A673 (cell line): ENCODE measurements at regions not wholly inside any gene's neighbourhood (a gene's known extent, or its start where the extent isn't known, plus 50 kb on each side); places are given as distances from the start of the nearest gene placed in this dataset.

Experiments
- BruUV-seq: library from RNA; stranded (reverse); fragments of 400-500 nt; replicated peaks from 2 replicates; lab custom pipeline; 2021; lab: Mats Ljungman, UMichigan
- CTCF ChIA-PET: fragments of 300-600 bp; sonication (Branson Sonifier 250); formaldehyde crosslinking; loops from one replicate; lab custom pipeline; 2022; ENCODE audit warnings: antibody characterized with exemption; lab: Charles Lee
- POLR2A ChIA-PET: fragments of 300-600 bp; sonication (Branson Sonifier 250); formaldehyde crosslinking; loops from one replicate; lab custom pipeline; 2022; ENCODE audit warnings: antibody characterized with exemption; ENCODE audit not compliant: low non-redundant PET; lab: Charles Lee
- DNase-seq: peaks from one replicate; pipeline ENCODE4 v3.0.0-alpha.2; 2015; ENCODE audit warnings: low spot score
- H3K27ac ChIP-seq: fragments of 200-600 bp; sonication (generic); 2 replicates; pipeline ENCODE4 v1.5.1; 2016; ENCODE audit warnings: mixed run types, low read depth, mild to moderate bottlenecking, mixed read lengths, antibody characterized with exemption, low read length; ENCODE audit not compliant: poor library complexity, severe bottlenecking
- H3K27me3 ChIP-seq: fragments of 200-600 bp; sonication (generic); replicated peaks from 2 replicates; pipeline ENCODE4 v1.6.1; 2017; ENCODE audit warnings: mixed run types, low read depth, mild to moderate bottlenecking, mixed read lengths, antibody characterized with exemption, low read length; ENCODE audit not compliant: insufficient read depth, poor library complexity
- H3K36me3 ChIP-seq: fragments of 200-600 bp; sonication (generic); 2 replicates; pipeline ENCODE4 v1.6.1; 2016; ENCODE audit warnings: mixed run types, mild to moderate bottlenecking, mixed read lengths, antibody characterized with exemption, low read length; ENCODE audit not compliant: insufficient read depth, poor library complexity, severe bottlenecking
- H3K4me1 ChIP-seq: fragments of 200-600 bp; sonication (generic); 2 replicates; pipeline ENCODE4 v1.6.1; 2017; ENCODE audit warnings: mixed run types, mild to moderate bottlenecking, mixed read lengths, antibody characterized with exemption, low read length; ENCODE audit not compliant: insufficient read depth, poor library complexity, severe bottlenecking
- H3K4me3 ChIP-seq: fragments of 200-600 bp; sonication (generic); 2 replicates; pipeline ENCODE4 v1.5.1; 2016; ENCODE audit warnings: low read depth, mixed run types, mild to moderate bottlenecking, mixed read lengths, low read length; ENCODE audit not compliant: poor library complexity, severe bottlenecking
- H3K9me3 ChIP-seq: fragments of 200-600 bp; sonication (generic); 2 replicates; pipeline ENCODE4 v1.6.1; 2016; ENCODE audit warnings: mixed run types, low read depth, mild to moderate bottlenecking, mixed read lengths, antibody characterized with exemption, low read length; ENCODE audit not compliant: poor library complexity, severe bottlenecking
- CTCF ChIP-seq: fragments of 300-800, 200-600 bp; sonication (generic); conservative IDR thresholded peaks from 2 replicates; pipeline ENCODE4 v1.5.1; 2017; ENCODE audit warnings: low read depth, mild to moderate bottlenecking, antibody characterized with exemption, low read length, moderate library complexity, mixed read lengths
- EZH2 ChIP-seq: fragments of 200-600 bp; sonication (generic); IDR thresholded peaks from 2 replicates; pipeline ENCODE4 v1.6.1; 2017; ENCODE audit warnings: borderline replicate concordance, low read depth, mild to moderate bottlenecking, mixed read lengths, antibody characterized with exemption, low read length; ENCODE audit not compliant: poor library complexity, severe bottlenecking
- intact Hi-C: fragments of 100-400 bp; cut with micrococcal nuclease; formaldehyde crosslinking; loops from one replicate; pipeline ENCODE4 v1.10.0; 2022; ENCODE audit not compliant: unreplicated experiment

- ChIA-PET CTCF (no interaction called here), POLR2A (no interaction called here)
- BruUV-seq, result no TSS peak
- no peak overlapping the region for H3K27ac ChIP-seq
- H3K36me3 ChIP-seq, result no peaks in the 10 kb centered on the region
- peaks cover 4% of the 10 kb centered on the region for H3K27me3 ChIP-seq
- H3K4me3 ChIP-seq, result no peak overlapping the region
- no peaks in the 10 kb centered on the region for H3K4me1 ChIP-seq
- H3K9me3 ChIP-seq, result no peaks in the 10 kb centered on the region
- DNase-seq, result peak; percentile 81
- intact Hi-C loops, result loop anchor here (2.0 to 5.0 kb wide), 4 partner anchors 143 to 391 kb away; no protein-coding TSS in a partner anchor
- peak; percentile 78 for TF ChIP-seq CTCF
- no peak for TF ChIP-seq EZH2
These were observed 227.6 kb upstream of the DMRT1 start for GRCh38 chr9:613771-614347.

DNA sequence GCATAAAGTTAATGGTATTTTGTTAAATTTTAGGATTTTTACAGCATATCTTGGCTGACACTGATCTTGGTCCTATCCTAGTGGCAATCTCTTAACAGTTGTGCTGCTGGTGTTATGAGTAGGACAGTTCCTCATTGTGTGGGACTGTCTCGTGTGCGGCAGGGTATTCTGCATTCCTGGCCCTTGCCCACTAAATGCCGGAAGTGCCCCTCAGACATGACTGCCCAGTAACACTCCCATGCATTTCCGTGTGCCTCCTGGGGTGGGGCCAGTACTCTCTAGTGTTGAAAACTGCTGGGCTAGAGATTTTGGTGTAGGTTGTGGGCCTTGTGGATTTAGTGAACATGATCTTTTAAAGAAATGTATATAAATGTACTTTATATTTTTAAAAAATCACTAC, 227.1 kb upstream of the DMRT1 start:
- no peak for DNase-seq
- ChIA-PET CTCF (no interaction called here), POLR2A (no interaction called here)
- H3K4me3 ChIP-seq, result no peak overlapping the region
- H3K9me3 ChIP-seq, result no peaks in the 10 kb centered on the region
- H3K27ac ChIP-seq, result no peak overlapping the region
- intact Hi-C loops, result loop anchor here (2.0 to 5.0 kb wide), 3 partner anchors 142 to 390 kb away; no protein-coding TSS in a partner anchor
- no peak for TF ChIP-seq CTCF
- no peak for TF ChIP-seq EZH2
- peaks cover 4% of the 10 kb centered on the region for H3K27me3 ChIP-seq
- no peaks in the 10 kb centered on the region for H3K36me3 ChIP-seq
- no peaks in the 10 kb centered on the region for H3K4me1 ChIP-seq
- BruUV-seq, result no TSS peak

DNA sequence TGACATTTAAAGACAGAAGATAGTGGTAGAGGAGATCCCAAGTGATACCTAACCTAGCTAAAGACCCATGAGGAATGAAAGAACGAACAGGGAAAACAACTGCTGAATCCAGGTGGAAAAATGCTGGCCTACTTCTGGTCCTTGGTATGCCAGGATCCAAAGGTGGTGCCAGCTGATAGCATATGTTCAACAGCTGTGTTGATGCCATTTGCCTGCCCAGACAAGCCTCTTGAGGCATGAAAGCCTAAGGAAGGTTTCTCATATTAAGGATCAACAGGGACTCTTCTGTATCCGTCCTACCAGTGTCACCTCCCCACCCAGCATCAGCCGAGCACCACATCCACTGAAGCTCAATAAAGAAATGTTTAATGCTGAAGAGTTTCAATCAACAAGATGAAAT, 225.7 kb upstream of the DMRT1 start:
- intact Hi-C loops, result loop anchor here (2.0 kb wide), 2 partner anchors 141 to 389 kb away; no protein-coding TSS in a partner anchor
- ChIA-PET CTCF (no interaction called here), POLR2A (no interaction called here)
- Histone ChIP-seq H3K4me1 (no peaks in the 10 kb centered on the region), H3K27me3 (peaks cover 4% of the 10 kb centered on the region), H3K9me3 (no peaks in the 10 kb centered on the region), H3K36me3 (no peaks in the 10 kb centered on the region), H3K4me3 (no peak overlapping the region), H3K27ac (no peak overlapping the region)
- no TSS peak for BruUV-seq
- no peak for DNase-seq
- TF ChIP-seq CTCF (no peak), EZH2 (no peak)
